ENCODE measurements at regions not wholly inside any gene's neighbourhood (a gene's known extent, or its start where the extent isn't known, plus 50 kb on each side); places are given as distances from the start of the nearest gene placed in this dataset.

- DNase-seq (ENCODE audit: insufficient read length, low spot score) (no peak), FAIRE-seq (no peak)
- TF ChIP-seq POU2F2 (IDR thresholded peaks at IDR 0.05; ENCODE audit: low read depth, low read length) (no peak), POLR2AphosphoS5 (IDR thresholded peaks at IDR 0.05; ENCODE audit: low read depth, low read length) (no peak), TAF1 (IDR thresholded peaks at IDR 0.05; ENCODE audit: low read depth, low read length) (no peak), SPI1 (IDR thresholded peaks at IDR 0.05; ENCODE audit: low read depth, low read length) (no peak), POLR2A (IDR thresholded peaks at IDR 0.05; ENCODE audit: low read depth, low read length) (no peak), PAX5 (IDR thresholded peaks at IDR 0.05; ENCODE audit: insufficient read depth, low read length, severe bottlenecking) (no peak)
Measured at GRCh38 chr3:181880331-181880730, 168.6 kb downstream of the SOX2 start.

DNA sequence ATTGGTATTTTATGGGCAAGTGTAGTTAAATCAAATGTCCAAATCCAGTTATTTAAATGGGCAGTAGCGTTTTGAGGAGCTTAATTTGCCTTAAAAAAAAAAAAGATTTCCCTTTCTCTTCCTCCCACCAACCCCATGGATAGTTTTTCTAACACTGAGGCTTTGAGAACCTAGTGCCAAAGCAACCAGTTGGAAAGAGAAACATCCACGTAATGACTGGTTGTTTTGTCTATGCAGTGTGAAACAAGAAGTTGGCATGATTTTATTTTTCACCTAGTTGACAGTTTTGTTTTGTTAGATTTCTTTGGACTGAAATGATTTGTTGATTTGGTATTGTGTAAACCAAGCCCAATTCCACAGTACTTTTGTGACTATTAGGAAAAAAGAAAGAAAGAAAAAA lies 170.0 kb downstream of the SOX2 start:
- no peak for DNase-seq (ENCODE audit: insufficient read length, low spot score)
- no peak for FAIRE-seq
- TF ChIP-seq TAF1 (IDR thresholded peaks at IDR 0.05; ENCODE audit: low read depth, low read length) = no peak
- no peak for TF ChIP-seq POLR2AphosphoS5 (IDR thresholded peaks at IDR 0.05; ENCODE audit: low read depth, low read length)
- no peak for TF ChIP-seq PAX5 (IDR thresholded peaks at IDR 0.05; ENCODE audit: insufficient read depth, low read length, severe bottlenecking)
- no peak for TF ChIP-seq SPI1 (IDR thresholded peaks at IDR 0.05; ENCODE audit: low read depth, low read length)
- no peak for TF ChIP-seq POU2F2 (IDR thresholded peaks at IDR 0.05; ENCODE audit: low read depth, low read length)
- TF ChIP-seq POLR2A (IDR thresholded peaks at IDR 0.05; ENCODE audit: low read depth, low read length) = no peak

GRCh38 chr3:181885868-181886630 lies 174.3 kb downstream of the SOX2 start:
- FAIRE-seq (no peak), DNase-seq (ENCODE audit: insufficient read length, low spot score) (no peak)
- no peak for TF ChIP-seq POLR2A (IDR thresholded peaks at IDR 0.05; ENCODE audit: low read depth, low read length)
- no peak for TF ChIP-seq POLR2AphosphoS5 (IDR thresholded peaks at IDR 0.05; ENCODE audit: low read depth, low read length)
- TF ChIP-seq PAX5 (IDR thresholded peaks at IDR 0.05; ENCODE audit: insufficient read depth, low read length, severe bottlenecking) = no peak

DNA sequence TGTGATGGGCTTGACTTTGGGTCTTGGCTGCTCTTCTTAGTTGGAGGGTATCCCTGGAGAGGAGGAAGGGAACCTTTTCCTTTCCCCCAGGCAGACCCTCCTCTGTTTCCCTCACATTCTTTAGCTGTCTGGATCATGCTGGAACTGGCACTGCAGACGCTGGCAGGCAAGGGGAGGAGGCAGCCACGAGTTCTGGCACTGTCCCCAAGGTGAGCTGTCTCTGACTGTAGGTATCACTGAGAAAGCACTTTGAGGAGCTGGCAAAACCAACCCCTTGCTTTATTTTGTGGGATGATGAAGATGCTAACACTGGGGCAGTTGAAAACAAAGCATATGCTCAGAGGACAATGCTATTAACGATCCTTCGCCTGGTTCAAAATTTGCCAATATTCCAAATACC lies 175.0 kb downstream of the SOX2 start:
- DNase-seq (ENCODE audit: insufficient read length, low spot score) (no peak), FAIRE-seq (no peak)
- TF ChIP-seq TAF1 (IDR thresholded peaks at IDR 0.05; ENCODE audit: low read depth, low read length) = no peak
- no peak for TF ChIP-seq POLR2A (IDR thresholded peaks at IDR 0.05; ENCODE audit: low read depth, low read length)
- TF ChIP-seq POLR2AphosphoS5 (IDR thresholded peaks at IDR 0.05; ENCODE audit: low read depth, low read length) = no peak
- no peak for TF ChIP-seq PAX5 (IDR thresholded peaks at IDR 0.05; ENCODE audit: insufficient read depth, low read length, severe bottlenecking)
- no peak for TF ChIP-seq SPI1 (IDR thresholded peaks at IDR 0.05; ENCODE audit: low read depth, low read length)
- TF ChIP-seq POU2F2 (IDR thresholded peaks at IDR 0.05; ENCODE audit: low read depth, low read length) = no peak

- TF ChIP-seq POLR2A (IDR thresholded peaks at IDR 0.05; ENCODE audit: low read depth, low read length) (no peak), POLR2AphosphoS5 (IDR thresholded peaks at IDR 0.05; ENCODE audit: low read depth, low read length) (no peak), POU2F2 (IDR thresholded peaks at IDR 0.05; ENCODE audit: low read depth, low read length) (no peak), PAX5 (IDR thresholded peaks at IDR 0.05; ENCODE audit: insufficient read depth, low read length, severe bottlenecking) (no peak), TAF1 (IDR thresholded peaks at IDR 0.05; ENCODE audit: low read depth, low read length) (no peak), SPI1 (IDR thresholded peaks at IDR 0.05; ENCODE audit: low read depth, low read length) (no peak)
- no peak for FAIRE-seq
Measured at GRCh38 chr3:181887685-181888084, 176.0 kb downstream of the SOX2 start.

GRCh38 chr3:181888234-181888633 lies 176.5 kb downstream of the SOX2 start:
- DNase-seq (ENCODE audit: insufficient read length, low spot score) = no peak
- TF ChIP-seq PAX5 (IDR thresholded peaks at IDR 0.05; ENCODE audit: insufficient read depth, low read length, severe bottlenecking) = no peak
- no peak for TF ChIP-seq POLR2AphosphoS5 (IDR thresholded peaks at IDR 0.05; ENCODE audit: low read depth, low read length)
- no peak for TF ChIP-seq SPI1 (IDR thresholded peaks at IDR 0.05; ENCODE audit: low read depth, low read length)
- no peak for TF ChIP-seq POU2F2 (IDR thresholded peaks at IDR 0.05; ENCODE audit: low read depth, low read length)
- FAIRE-seq = no peak

More at GRCh38 chr3:181887685-181888084, 176.0 kb downstream of the SOX2 start:
- DNase-seq (ENCODE audit: insufficient read length, low spot score) = no peak

DNA sequence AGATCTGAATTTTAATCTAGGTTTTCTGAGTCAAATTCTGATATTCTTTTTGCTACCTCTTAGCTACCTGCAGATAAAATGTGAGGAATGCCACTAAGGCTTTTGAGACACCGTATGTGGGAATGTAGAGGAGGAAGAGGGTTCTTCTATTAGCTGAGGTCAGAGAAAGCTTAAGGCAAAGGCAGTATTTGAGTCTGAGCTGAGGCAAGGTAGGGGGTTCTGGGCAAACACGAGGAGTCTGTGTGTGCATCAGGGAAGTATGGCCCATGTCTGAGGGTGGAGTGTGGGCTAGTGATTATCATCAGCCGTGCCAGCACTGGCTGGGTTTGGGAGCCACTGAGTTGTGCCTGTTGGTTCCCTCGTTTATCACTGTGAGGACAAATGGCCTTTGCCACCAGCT lies 181.1 kb downstream of the SOX2 start:
- FAIRE-seq = no peak
- DNase-seq (ENCODE audit: insufficient read length, low spot score) = no peak
- no peak for TF ChIP-seq TAF1 (IDR thresholded peaks at IDR 0.05; ENCODE audit: low read depth, low read length)
- TF ChIP-seq PAX5 (IDR thresholded peaks at IDR 0.05; ENCODE audit: insufficient read depth, low read length, severe bottlenecking) = no peak
- TF ChIP-seq POLR2A (IDR thresholded peaks at IDR 0.05; ENCODE audit: low read depth, low read length) = no peak
- no peak for TF ChIP-seq POU2F2 (IDR thresholded peaks at IDR 0.05; ENCODE audit: low read depth, low read length)
- no peak for TF ChIP-seq POLR2AphosphoS5 (IDR thresholded peaks at IDR 0.05; ENCODE audit: low read depth, low read length)
- TF ChIP-seq SPI1 (IDR thresholded peaks at IDR 0.05; ENCODE audit: low read depth, low read length) = no peak

DNA sequence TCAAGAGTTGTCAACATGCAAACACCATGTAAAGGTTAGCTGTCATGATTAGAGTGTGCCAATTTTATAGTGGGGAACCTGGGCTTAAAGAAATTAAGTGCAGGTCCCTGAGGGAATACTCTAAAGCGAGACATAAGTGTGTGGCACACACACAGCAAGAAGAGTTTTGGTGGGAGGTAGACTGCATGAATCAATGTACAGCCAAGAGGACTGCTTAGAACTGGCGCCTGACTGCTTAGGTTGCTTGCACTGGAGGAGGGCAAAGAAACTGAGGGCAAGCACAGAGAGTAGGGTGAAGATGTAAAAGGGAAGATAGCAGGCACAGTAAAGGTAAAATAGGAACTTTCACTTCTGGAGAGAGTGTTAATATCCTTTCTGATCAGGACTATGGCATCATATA lies 184.9 kb downstream of the SOX2 start:
- FAIRE-seq (no peak), DNase-seq (ENCODE audit: insufficient read length, low spot score) (no peak)
- TF ChIP-seq PAX5 (IDR thresholded peaks at IDR 0.05; ENCODE audit: insufficient read depth, low read length, severe bottlenecking) (no peak), POU2F2 (IDR thresholded peaks at IDR 0.05; ENCODE audit: low read depth, low read length) (no peak), POLR2A (IDR thresholded peaks at IDR 0.05; ENCODE audit: low read depth, low read length) (no peak), TAF1 (IDR thresholded peaks at IDR 0.05; ENCODE audit: low read depth, low read length) (no peak), POLR2AphosphoS5 (IDR thresholded peaks at IDR 0.05; ENCODE audit: low read depth, low read length) (no peak), SPI1 (IDR thresholded peaks at IDR 0.05; ENCODE audit: low read depth, low read length) (no peak)

DNA sequence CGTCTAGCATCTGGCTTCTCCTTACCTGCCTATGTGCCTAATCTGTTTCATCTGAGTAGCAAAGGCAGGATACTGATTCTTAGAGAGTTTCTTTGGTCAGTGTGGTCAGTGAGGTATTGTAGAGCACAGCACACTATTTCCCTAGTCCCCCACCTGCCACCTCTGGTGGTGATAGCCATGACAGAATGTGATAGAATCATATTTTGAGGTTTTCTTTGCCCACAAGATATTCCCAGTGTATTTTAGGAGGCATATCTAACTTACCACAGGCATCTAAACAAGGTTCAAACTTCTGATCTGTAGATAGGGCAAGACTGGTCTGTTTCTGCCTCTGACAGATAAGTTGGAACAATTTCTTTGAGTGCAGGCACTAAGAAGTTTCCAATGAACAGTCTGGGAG lies 188.0 kb downstream of the SOX2 start:
- no peak for TF ChIP-seq PAX5 (IDR thresholded peaks at IDR 0.05; ENCODE audit: insufficient read depth, low read length, severe bottlenecking)
- no peak for TF ChIP-seq SPI1 (IDR thresholded peaks at IDR 0.05; ENCODE audit: low read depth, low read length)
- no peak for TF ChIP-seq POLR2A (IDR thresholded peaks at IDR 0.05; ENCODE audit: low read depth, low read length)
- TF ChIP-seq POLR2AphosphoS5 (IDR thresholded peaks at IDR 0.05; ENCODE audit: low read depth, low read length) = no peak
- no peak for TF ChIP-seq TAF1 (IDR thresholded peaks at IDR 0.05; ENCODE audit: low read depth, low read length)
- TF ChIP-seq POU2F2 (IDR thresholded peaks at IDR 0.05; ENCODE audit: low read depth, low read length) = no peak
- DNase-seq (ENCODE audit: insufficient read length, low spot score) (no peak), FAIRE-seq (peak; percentile 20)

GRCh38 chr3:181901626-181902025 lies 189.9 kb downstream of the SOX2 start:
- TF ChIP-seq POLR2A (IDR thresholded peaks at IDR 0.05; ENCODE audit: low read depth, low read length) (no peak), TAF1 (IDR thresholded peaks at IDR 0.05; ENCODE audit: low read depth, low read length) (no peak), SPI1 (IDR thresholded peaks at IDR 0.05; ENCODE audit: low read depth, low read length) (no peak), POU2F2 (IDR thresholded peaks at IDR 0.05; ENCODE audit: low read depth, low read length) (no peak), POLR2AphosphoS5 (IDR thresholded peaks at IDR 0.05; ENCODE audit: low read depth, low read length) (no peak), PAX5 (IDR thresholded peaks at IDR 0.05; ENCODE audit: insufficient read depth, low read length, severe bottlenecking) (no peak)
- DNase-seq (ENCODE audit: insufficient read length, low spot score) (no peak), FAIRE-seq (no peak)
